Right lobe of liver (tissue), 6 donors: ENCODE measurements at regions not wholly inside any gene's neighbourhood (a gene's known extent, or its start where the extent isn't known, plus 50 kb on each side); places are given as distances from the start of the nearest gene placed in this dataset.

Source experiments
- ATAC-seq, 4 donors: fragments of 200-7000 bp; cut with Tn5 transposase; one replicate each; pipeline ENCODE4 v1.9.1; 2020; ENCODE audit warnings: mild to moderate bottlenecking in 4 of 4, moderate library complexity in 4 of 4
- DNase-seq, 3 donors: peaks; one replicate each; pipeline ENCODE4 v3.0.0-alpha.2; 2020
- H3K27ac ChIP-seq, 3 donors: fragments of 200-600 bp; one replicate each; pipeline ENCODE4 v1.8.0; 2022
- H3K27me3 ChIP-seq, 2 donors: fragments of 200-600 bp; one replicate each; pipeline ENCODE4 v1.8.0; 2022
- H3K36me3 ChIP-seq, 4 donors: fragments of 200-600 bp; sonication (generic) in 1 of 4; one replicate each; pipeline versions ENCODE4 v1.5.1 to v1.8.0; 2017 to 2022; ENCODE audit warnings: control low read depth in 1 of 4
- H3K4me1 ChIP-seq, 4 donors: fragments of 200-600 bp; sonication (generic) in 1 of 4; one replicate each; pipeline versions ENCODE4 v1.5.1 to v1.8.0; 2017 to 2022; ENCODE audit warnings: control low read depth in 1 of 4
- H3K4me3 ChIP-seq, 3 donors: fragments of 200-600 bp; one replicate each; pipeline ENCODE4 v1.8.0; 2022
- H3K9me3 ChIP-seq, 4 donors: fragments of 200-600 bp; sonication (generic) in 1 of 4; one replicate each; pipeline versions ENCODE4 v1.5.1 to v1.8.0; 2017 to 2022; ENCODE audit warnings: control low read depth in 1 of 4
- POLR2A ChIP-seq: fragments of 450-650 bp; IDR thresholded peaks from one replicate; pipeline ENCODE4 v1.6.1; 2017; ENCODE audit warnings: antibody characterized with exemption, mild to moderate bottlenecking
- WGBS: methylation state at CpG from one replicate; pipeline ENCODE4 v1.1.6; 2018; ENCODE audit warnings: low coverage, low lambda C conversion rate; ENCODE audit not compliant: insufficient coverage; ENCODE audit errors: missing lambda C conversion rate; 5-methylcytosine and 5-hydroxymethylcytosine counted together
- intact Hi-C, 2 donors: fragments of 100-400 bp; cut with DNase I; formaldehyde crosslinking; loops; one replicate each; pipeline versions ENCODE4 v1.11.2 to v1.14.1; 2022
- TF ChIP-seq, protein P1 (sequence below), 4 donors: fragments of 200-600 bp in 3 of 4; fragments of 450-650 bp in 1 of 4; IDR thresholded peaks; one replicate each; pipeline versions ENCODE4 v1.5.1 to v1.8.0; 2016 to 2022; ENCODE audit warnings: antibody characterized with exemption in 4 of 4, mild to moderate bottlenecking in 2 of 4
- donor health status: DM: no; HTN: yes; CAD: no.
- donor health status: DM: no; HTN: no; CAD: no.
- donor health status: DM: no; HTN: no; CAD: no.
- donor health status: DM: no; HTN: yes; CAD: no.
- donor health status: DM: no; HTN: yes; CAD: no.

DNA sequence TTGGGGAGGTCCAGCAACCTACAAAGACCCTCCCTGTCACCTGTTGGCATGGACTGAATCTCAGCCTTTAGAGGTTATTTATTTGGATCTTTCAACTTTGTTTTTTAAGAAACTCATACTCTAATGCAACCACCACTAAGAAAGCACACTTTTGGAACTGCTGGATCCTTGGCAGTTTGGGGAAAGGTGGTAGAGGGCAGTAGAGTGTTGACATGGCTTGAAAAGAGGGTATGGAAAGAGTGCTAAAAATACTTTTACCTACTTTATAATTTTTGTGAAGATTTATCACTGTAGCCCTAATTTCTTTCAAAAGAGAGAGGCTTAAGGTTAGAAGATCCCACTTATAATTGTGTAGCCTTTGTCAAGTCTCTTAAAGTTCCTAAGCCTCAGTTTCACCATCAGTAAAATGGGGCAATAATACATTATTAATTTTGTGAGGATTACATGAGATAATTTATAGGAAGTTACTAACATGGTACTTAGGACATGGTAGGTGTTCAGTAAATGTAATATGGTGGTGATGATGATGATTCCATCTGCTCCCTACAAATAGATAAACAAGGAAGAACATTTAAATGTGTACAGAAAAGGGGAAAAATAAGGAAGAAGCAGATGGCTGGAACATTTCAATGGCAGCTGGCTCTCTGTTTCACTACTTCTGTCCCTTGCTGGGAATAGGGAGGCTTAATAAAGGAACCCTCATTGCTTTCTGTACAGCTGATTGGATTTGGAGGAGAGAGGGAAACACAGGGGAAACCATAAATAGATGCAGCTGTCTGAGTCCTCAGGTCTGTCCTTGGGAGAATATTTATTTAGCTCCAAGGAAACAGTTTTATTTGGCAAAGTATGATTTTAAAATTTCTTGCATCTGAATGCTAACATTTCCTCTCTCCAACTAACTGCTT is 208.4 kb upstream of the ADAMTS9 start:
- intact Hi-C loops = no loop called here
- ATAC-seq (no peak), DNase-seq (no peak)
- Histone ChIP-seq H3K9me3 (no peaks in the 10 kb centered on the region), H3K27ac (no peak overlapping the region), H3K4me1 (no peaks in the 10 kb centered on the region), H3K36me3 (no peaks in the 10 kb centered on the region), H3K27me3 (no peaks in the 10 kb centered on the region), H3K4me3 (no peak overlapping the region)
- no peak for TF ChIP-seq POLR2A
- TF ChIP-seq, protein P1, sequence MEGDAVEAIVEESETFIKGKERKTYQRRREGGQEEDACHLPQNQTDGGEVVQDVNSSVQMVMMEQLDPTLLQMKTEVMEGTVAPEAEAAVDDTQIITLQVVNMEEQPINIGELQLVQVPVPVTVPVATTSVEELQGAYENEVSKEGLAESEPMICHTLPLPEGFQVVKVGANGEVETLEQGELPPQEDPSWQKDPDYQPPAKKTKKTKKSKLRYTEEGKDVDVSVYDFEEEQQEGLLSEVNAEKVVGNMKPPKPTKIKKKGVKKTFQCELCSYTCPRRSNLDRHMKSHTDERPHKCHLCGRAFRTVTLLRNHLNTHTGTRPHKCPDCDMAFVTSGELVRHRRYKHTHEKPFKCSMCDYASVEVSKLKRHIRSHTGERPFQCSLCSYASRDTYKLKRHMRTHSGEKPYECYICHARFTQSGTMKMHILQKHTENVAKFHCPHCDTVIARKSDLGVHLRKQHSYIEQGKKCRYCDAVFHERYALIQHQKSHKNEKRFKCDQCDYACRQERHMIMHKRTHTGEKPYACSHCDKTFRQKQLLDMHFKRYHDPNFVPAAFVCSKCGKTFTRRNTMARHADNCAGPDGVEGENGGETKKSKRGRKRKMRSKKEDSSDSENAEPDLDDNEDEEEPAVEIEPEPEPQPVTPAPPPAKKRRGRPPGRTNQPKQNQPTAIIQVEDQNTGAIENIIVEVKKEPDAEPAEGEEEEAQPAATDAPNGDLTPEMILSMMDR (IDR thresholded peaks at IDR 0.05) = no peak

DNA sequence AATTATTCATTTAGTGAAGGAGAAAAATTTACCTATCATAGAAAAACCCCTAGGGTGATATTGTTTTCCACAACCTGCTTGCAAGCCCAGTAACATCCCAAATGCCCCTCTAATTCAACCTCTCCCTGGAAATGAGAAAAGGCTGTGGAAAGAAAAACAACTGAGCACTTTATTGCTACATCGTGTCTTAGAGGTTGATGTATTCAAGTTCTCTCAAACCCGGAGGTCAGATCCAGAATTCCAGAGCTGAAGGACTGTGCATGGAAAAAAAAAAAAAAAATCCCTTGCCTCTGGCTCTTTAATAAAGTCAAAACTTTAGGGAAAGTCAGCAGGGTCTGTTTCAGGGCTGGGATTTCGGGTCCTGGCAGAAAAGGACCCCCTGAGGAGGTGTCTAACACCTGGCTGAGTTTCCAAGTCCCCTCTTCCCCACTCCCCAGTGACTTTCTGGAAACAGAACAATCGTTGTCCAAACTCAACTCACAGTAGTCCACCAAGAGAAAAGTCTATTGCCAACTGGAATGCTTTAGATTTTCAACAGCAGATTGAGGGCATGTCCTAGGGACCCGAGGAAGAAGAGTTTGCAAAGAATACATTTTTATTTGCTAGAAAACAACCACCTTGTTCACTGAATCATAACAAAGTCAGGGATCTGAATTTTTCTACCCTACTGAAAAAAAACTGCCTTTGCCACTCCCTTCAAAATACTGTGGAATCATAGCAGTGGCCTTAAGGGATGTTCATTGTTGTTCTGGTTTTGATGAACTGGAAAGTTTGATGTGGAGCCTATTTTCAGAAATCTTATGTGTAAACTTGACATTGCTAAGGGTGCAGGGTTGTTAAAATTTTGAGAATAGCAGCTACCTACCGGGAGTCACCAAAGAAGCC is 207.5 kb upstream of the ADAMTS9 start:
- DNase-seq (no peak), ATAC-seq (no peak)
- no peaks in the 10 kb centered on the region for H3K36me3 ChIP-seq
- intact Hi-C loops = no loop called here
- H3K27me3 ChIP-seq = no peaks in the 10 kb centered on the region
- no peak overlapping the region for H3K27ac ChIP-seq
- no peak overlapping the region for H3K4me3 ChIP-seq
- WGBS = 59% methylated on average over 6 of the region's 6 CpGs
- no peaks in the 10 kb centered on the region for H3K4me1 ChIP-seq
- H3K9me3 ChIP-seq = no peaks in the 10 kb centered on the region
- no peak for TF ChIP-seq POLR2A
- TF ChIP-seq, protein P1 (IDR thresholded peaks at IDR 0.05) = no peak

DNA sequence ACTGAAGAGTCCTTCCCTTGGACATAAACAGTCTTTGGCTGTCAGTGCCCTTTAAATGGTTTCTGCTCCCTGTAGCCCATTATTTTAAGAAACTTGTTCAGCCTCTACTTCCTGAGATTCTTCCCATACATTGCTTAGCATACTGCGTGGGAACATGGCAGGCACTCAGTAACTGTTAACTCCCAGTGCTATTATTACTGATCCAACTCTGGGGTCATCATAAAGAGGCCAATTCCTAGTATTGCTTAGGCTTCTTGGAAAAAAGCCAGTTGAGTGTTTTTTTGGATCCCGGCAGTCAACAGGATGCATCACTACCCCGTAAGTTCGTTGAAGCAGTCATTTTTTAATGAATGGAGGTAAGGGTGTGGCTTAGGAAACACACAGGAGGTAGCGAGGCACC is 206.2 kb upstream of the ADAMTS9 start:
- intact Hi-C loops = no loop called here

DNA sequence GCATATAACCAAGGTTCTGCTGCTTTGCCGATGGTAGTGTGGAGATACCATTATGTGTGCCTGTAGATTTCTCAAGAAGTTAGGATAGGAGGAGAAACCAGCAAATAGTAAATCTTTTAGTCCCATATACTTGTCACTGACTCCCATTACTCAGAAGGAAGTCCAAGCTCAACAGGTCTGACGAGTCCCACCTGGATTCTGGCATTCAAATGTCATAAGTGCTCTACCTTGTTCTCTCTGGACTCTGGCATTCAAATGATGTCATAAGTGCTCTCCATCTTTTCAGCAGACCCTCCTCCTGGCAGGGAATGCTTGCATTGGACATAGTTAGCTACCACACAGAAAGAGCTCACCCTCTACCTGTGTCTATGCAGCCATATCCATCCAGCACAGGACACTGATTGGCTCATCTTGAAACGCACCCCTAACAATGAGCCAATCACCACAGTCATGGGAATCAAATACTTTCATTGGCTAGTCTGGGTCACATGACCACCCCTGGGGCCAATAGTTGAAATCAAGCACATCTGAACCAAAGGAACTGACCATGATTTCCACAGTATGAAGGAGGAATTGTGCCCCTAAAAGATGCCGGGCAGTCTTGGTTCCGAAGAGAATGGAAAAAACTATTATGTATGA is 205.0 kb upstream of the ADAMTS9 start:
- H3K27ac ChIP-seq = no peak overlapping the region
- intact Hi-C loops = no loop called here
- H3K4me1 ChIP-seq = no peaks in the 10 kb centered on the region
- H3K27me3 ChIP-seq = no peaks in the 10 kb centered on the region
- TF ChIP-seq, protein P1 (IDR thresholded peaks at IDR 0.05) = no peak
- no peak for TF ChIP-seq POLR2A
- no peak overlapping the region for H3K4me3 ChIP-seq
- 96% methylated on average over 4 of the region's 5 CpGs for WGBS
- ATAC-seq (no peak), DNase-seq (no peak)
- H3K9me3 ChIP-seq = no peaks in the 10 kb centered on the region
- no peaks in the 10 kb centered on the region for H3K36me3 ChIP-seq

More for the DNA sequence above, 206.2 kb upstream of the ADAMTS9 start:
- Histone ChIP-seq H3K9me3 (no peaks in the 10 kb centered on the region), H3K27me3 (no peaks in the 10 kb centered on the region), H3K4me1 (no peaks in the 10 kb centered on the region), H3K36me3 (no peaks in the 10 kb centered on the region), H3K27ac (no peak overlapping the region), H3K4me3 (no peak overlapping the region)
- TF ChIP-seq, protein P1 (IDR thresholded peaks at IDR 0.05) = no peak
- no peak for TF ChIP-seq POLR2A
- 63% methylated on average over 5 of the region's 5 CpGs for WGBS
- no peak for ATAC-seq
- DNase-seq = no peak
